ENCODE measurements at regions not wholly inside any gene's neighbourhood (a gene's known extent, or its start where the extent isn't known, plus 50 kb on each side); places are given as distances from the start of the nearest gene placed in this dataset.

GRCh38 chr10:88033793-88034192 lies 170.4 kb downstream of the PTEN start:
- SMC1A ChIA-PET (ENCODE audit: uncharacterized antibody, unreplicated experiment): interaction anchor here (1.1 kb wide), 1 partner anchor 53 kb away, joined by 3 read pairs; no protein-coding TSS in a partner anchor
- Histone ChIP-seq H3K4me1 (ENCODE audit: control insufficient read depth, insufficient read depth, low read length) (peaks cover 7% of the 10 kb centered on the region; the same call in 1 of the 2 replicates), H4K20me1 (ENCODE audit: control insufficient read depth, insufficient read depth) (no peaks in the 10 kb centered on the region), H3K9ac (ENCODE audit: control insufficient read depth, insufficient read depth, low read length) (no peak overlapping the region), H3K9me3 (replicated peaks; ENCODE audit: control insufficient read depth, insufficient read depth, low read length) (no peaks in the 10 kb centered on the region), H3K79me2 (ENCODE audit: control insufficient read depth, insufficient read depth, low read length) (no peaks in the 10 kb centered on the region), H3K27me3 (replicated peaks in 1 of 2; ENCODE audit: control insufficient read depth in 2 of 2, insufficient read depth in 2 of 2, low read length in 1 of 2) (no peaks in the 10 kb centered on the region), H3K4me2 (ENCODE audit: control insufficient read depth, insufficient read depth) (no peak overlapping the region), H3K27ac (ENCODE audit: control insufficient read depth, insufficient read depth) (no peak overlapping the region), H3K4me3 (no peak overlapping the region), H2AFZ (ENCODE audit: control insufficient read depth, low read depth, low read length) (no peak overlapping the region), H3K36me3 (ENCODE audit: control insufficient read depth in 2 of 2, insufficient read depth in 2 of 2, low read length in 1 of 2) (no peaks in the 10 kb centered on the region)
- intact Hi-C loops (cut with micrococcal nuclease; ENCODE audit: unreplicated experiment): no loop called here
- POLR2A ChIA-PET: no interaction called here
- RAD21 ChIA-PET (ENCODE audit: unreplicated experiment): no interaction called here
- WGBS (ENCODE audit: insufficient coverage, insufficient replicate concordance, low lambda C conversion rate, missing lambda C conversion rate): 90% methylated on average over 4 of the region's 4 CpGs
- CTCF ChIA-PET: no interaction called here
- ATAC-seq (no peak), DNase-seq (ENCODE audit: low read depth, low spot score) (no peak), FAIRE-seq (no peak)
- TF ChIP-seq RUNX3 (IDR thresholded peaks at IDR 0.05; ENCODE audit: low read length) (no peak), SMC3 (IDR thresholded peaks at IDR 0.05; ENCODE audit: borderline replicate concordance, low read length) (no peak), CBFB (IDR thresholded peaks at IDR 0.05; ENCODE audit: low read depth) (no peak), CEBPB (IDR thresholded peaks at IDR 0.05; ENCODE audit: borderline replicate concordance in 1 of 2, low read depth in 2 of 2, low read length in 2 of 2) (no peak), FOXK2 (IDR thresholded peaks at IDR 0.05) (no peak), TARDBP (IDR thresholded peaks at IDR 0.05; ENCODE audit: borderline replicate concordance) (no peak), IRF4 (IDR thresholded peaks at IDR 0.05; ENCODE audit: low read depth, low read length) (no peak), STAT3 (IDR thresholded peaks at IDR 0.05; ENCODE audit: low read depth, low read length) (no peak), ELK1 (IDR thresholded peaks at IDR 0.05; ENCODE audit: low read depth, low read length) (no peak)
- no TSS peak for BruUV-seq (replicated peaks)
- in situ Hi-C loops (cut with MboI): no loop called here

Measured in GM12878 (cell line).